ENCODE measurements at regions not wholly inside any gene's neighbourhood (a gene's known extent, or its start where the extent isn't known, plus 50 kb on each side); places are given as distances from the start of the nearest gene placed in this dataset.
"Not testable (repeated sequence)": the region's sequence is repeated elsewhere in the genome, so short reads cannot be mapped to it uniquely, and the experiment has no call there.

DNA sequence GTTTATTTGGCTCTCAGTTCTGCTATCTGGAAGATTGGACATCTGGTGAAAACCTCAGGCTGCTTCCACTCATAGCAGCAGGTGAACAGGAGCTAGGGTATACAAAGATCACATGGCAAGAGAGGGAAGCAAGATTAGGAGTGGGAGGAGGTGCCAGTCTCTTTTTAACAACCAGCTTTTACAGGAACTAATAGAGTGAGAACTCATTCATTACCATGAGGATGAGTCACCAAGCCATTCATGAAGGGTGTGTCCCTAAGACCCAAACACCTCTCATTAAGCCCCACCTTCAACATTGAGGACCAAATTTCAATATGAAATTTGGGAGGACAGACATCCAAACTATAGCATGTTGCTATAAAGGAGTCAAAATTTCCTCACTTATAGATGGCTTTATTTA is 85.4 kb upstream of the HCRTR2 start:
- no peak overlapping the region for H3K4me3 Mint-ChIP-seq
- no peaks in the 10 kb centered on the region for H3K9me3 ChIP-seq (ENCODE audit: control insufficient read depth, low read length, poor library complexity, severe bottlenecking)
- DNase-seq (no peak), ATAC-seq (no peak)
- H3K27me3 Mint-ChIP-seq: no peaks in the 10 kb centered on the region
- H3K4me1 Mint-ChIP-seq: no peaks in the 10 kb centered on the region
- H3K27ac Mint-ChIP-seq: no peak overlapping the region
- H3K36me3 Mint-ChIP-seq (ENCODE audit: low read depth): no peaks in the 10 kb centered on the region

DNA sequence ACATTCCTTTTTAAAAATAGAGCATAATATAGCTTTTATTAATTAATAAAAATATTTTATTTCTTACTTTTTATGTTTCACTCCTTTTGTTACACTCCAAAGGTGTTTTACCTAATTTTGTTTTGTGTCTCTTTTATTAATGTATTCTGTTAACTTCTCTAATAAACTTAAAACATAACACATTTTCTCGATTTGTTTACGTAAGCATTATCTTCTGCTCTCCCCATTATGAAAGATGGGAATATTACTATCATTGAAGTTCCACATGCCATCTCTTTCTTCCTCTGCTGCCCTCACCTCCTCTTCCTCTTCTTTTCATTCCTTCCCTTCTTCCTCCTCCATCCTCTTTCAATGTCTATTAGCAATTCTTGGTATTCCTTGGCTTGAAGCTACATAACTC is 85.0 kb upstream of the HCRTR2 start:
- no peak overlapping the region for H3K4me3 Mint-ChIP-seq
- no peaks in the 10 kb centered on the region for H3K27me3 Mint-ChIP-seq
- no peaks in the 10 kb centered on the region for H3K36me3 Mint-ChIP-seq (ENCODE audit: low read depth)
- H3K4me1 Mint-ChIP-seq: no peaks in the 10 kb centered on the region
- ATAC-seq (no peak), DNase-seq (no peak)
- no peak overlapping the region for H3K27ac Mint-ChIP-seq
- no peaks in the 10 kb centered on the region for H3K9me3 ChIP-seq (ENCODE audit: control insufficient read depth, low read length, poor library complexity, severe bottlenecking)

DNA sequence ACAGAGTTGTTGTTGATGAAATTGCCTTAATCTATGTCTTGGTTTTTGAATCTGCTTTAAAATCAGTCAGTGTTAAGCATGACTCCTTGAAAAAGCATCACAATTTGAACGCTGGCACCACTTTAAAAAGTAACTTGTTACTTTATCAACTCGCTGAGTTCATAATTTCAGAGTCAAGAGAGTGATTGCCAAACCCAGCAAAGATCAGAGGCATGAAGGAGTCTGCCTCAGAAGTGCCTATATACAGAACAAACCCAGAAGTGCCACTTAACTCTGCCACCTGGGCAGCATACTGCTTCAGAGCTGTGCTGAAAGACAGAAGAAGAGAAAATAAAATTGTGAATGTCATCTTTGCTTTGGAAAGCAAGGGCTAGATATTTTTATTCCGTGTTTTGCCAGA is 73.6 kb upstream of the HCRTR2 start:
- H3K36me3 Mint-ChIP-seq (ENCODE audit: low read depth): no peaks in the 10 kb centered on the region
- H3K9me3 ChIP-seq (ENCODE audit: control insufficient read depth, low read length, poor library complexity, severe bottlenecking): no peaks in the 10 kb centered on the region
- no peak for ATAC-seq
- no peak overlapping the region for H3K27ac Mint-ChIP-seq
- H3K4me3 Mint-ChIP-seq: no peak overlapping the region
- H3K4me1 Mint-ChIP-seq: no peaks in the 10 kb centered on the region
- no peaks in the 10 kb centered on the region for H3K27me3 Mint-ChIP-seq
- no peak for DNase-seq

DNA sequence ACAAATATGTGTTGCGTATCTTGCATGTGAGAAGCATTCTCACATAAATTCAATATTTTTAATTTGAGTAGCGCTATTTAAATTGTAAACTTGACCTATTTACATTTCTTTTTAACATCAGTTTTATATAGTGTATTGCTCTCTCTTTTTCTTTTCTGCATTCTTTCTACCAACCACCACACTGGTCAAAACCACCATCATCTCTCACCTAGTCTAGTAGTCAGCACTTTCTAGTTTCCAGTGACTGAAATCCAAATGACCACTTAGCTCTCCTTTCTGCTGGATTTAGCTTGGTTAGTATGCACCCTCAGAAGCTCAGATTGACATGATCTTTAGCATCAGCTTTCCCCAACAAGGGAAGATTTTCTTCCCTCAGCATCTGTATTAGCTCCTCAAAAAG is 73.2 kb upstream of the HCRTR2 start:
- ATAC-seq: no peak
- H3K36me3 Mint-ChIP-seq (ENCODE audit: low read depth): no peaks in the 10 kb centered on the region
- H3K27ac Mint-ChIP-seq: no peak overlapping the region
- no peak for DNase-seq
- H3K4me1 Mint-ChIP-seq: no peaks in the 10 kb centered on the region
- H3K4me3 Mint-ChIP-seq: no peak overlapping the region
- H3K9me3 ChIP-seq (ENCODE audit: control insufficient read depth, low read length, poor library complexity, severe bottlenecking): no peaks in the 10 kb centered on the region
- no peaks in the 10 kb centered on the region for H3K27me3 Mint-ChIP-seq

DNA sequence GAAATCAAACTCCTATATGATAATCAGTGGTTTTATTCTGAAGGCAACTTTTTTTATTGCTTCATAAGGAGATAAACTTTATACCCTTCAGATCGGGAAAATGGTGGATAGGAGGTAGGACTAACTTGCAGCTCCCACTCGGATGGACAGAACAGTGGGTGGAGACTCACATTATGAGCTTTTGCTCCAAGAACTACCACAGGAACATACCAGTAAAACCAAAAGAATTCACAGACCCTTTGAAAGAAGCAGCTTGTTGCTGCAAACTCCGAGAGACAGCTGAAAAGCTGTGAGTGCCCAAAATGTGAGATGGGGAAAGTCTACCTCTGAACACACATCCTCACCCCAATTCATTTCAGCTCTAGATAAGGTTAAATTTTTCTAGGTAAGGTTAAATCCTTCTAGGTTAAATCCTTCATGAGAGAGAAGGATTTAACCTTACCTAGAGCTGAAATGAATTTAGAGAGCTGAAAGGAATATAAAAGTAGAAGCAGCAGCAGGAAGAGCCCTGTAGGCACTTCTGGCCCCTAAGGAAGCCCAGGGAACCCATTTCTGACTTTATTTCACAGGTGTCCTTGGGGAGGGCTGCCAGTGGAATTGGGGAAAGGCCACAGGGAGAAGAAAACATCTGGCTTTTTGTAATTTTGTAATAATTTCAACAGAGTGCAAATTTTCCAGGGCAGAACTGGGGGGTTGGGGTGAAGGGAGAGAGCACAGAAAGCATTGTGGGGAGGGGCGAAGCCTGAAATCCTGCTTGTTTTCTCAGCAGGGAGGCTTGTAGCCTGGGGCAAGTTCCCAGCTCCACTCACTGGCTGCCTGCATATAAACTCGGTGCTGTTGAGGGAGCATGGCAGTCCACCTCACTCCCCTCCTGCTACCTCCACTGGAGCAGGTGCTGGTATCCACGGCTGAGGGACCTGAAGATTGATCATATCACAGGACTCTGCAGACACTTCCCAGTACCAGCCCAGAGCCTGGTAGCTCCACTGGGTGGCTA is 65.9 kb upstream of the HCRTR2 start:
- Mint-ChIP-seq H3K4me3 (no peak overlapping the region), H3K4me1 (no peaks in the 10 kb centered on the region), H3K27ac (no peak overlapping the region), H3K27me3 (no peaks in the 10 kb centered on the region), H3K36me3 (ENCODE audit: low read depth) (no peaks in the 10 kb centered on the region)
- H3K9me3 ChIP-seq (ENCODE audit: control insufficient read depth, low read length, poor library complexity, severe bottlenecking): no peaks in the 10 kb centered on the region
- ATAC-seq (no peak), DNase-seq (no peak)

DNA sequence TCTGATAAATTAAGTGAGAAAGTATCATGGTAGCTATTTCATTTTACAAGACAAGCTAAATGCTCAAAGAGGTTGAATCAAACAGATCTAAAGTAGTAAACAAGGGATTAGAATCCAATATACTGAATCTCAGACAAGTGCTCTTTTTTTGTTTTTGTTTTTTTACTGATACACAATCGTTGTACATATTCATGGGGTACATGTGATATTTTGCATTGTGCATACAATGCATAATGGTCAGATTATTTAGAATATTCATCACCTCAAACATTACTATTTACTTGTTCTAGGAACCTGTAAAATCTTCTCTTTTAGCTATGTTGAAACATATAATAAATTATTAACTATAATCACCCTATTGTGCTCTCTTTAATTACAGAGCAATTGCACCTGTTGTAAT is 57.0 kb upstream of the HCRTR2 start:
- H3K9me3 ChIP-seq (ENCODE audit: control insufficient read depth, low read length, poor library complexity, severe bottlenecking): no peaks in the 10 kb centered on the region
- no peak overlapping the region for H3K4me3 Mint-ChIP-seq
- H3K36me3 Mint-ChIP-seq (ENCODE audit: low read depth): no peaks in the 10 kb centered on the region
- H3K27me3 Mint-ChIP-seq: no peaks in the 10 kb centered on the region
- DNase-seq (no peak), ATAC-seq (no peak)
- no peaks in the 10 kb centered on the region for H3K4me1 Mint-ChIP-seq
- H3K27ac Mint-ChIP-seq: no peak overlapping the region

DNA sequence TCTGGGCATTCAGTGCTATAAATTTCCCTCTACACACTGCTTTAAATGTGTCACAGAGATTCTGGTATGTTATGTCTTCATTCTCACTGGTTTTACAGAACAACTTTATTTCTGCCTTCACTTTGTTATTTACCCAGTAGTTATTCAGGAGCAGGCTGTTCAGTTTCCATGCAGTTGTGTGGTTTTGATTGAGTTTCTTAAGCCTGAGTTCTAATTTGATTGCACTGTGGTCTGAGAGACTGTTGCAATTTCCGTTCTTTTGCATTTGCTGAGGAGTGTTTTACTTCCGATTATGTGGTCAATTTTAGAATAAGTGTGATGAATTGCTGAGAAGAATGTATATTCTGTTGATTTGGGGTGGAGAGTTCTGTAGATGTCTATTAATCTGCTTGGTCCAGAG is 50.1 kb upstream of the HCRTR2 start:
- not testable (repeated sequence) for H3K36me3 Mint-ChIP-seq (ENCODE audit: low read depth); H3K4me3 Mint-ChIP-seq; H3K27ac Mint-ChIP-seq; DNase-seq; H3K4me1 Mint-ChIP-seq; H3K9me3 ChIP-seq (ENCODE audit: control insufficient read depth, low read length, poor library complexity, severe bottlenecking); H3K27me3 Mint-ChIP-seq; ATAC-seq

Measured in T-helper 17 cell (primary cell).